GM12878 (cell line): ENCODE measurements at regions not wholly inside any gene's neighbourhood (a gene's known extent, or its start where the extent isn't known, plus 50 kb on each side); places are given as distances from the start of the nearest gene placed in this dataset.

Experiments
- ATAC-seq: fragments of 200-7000 bp; cut with Tn5 transposase; 3 replicates; pipeline ENCODE4 v1.9.1; 2020; ENCODE audit warnings: mild to moderate bottlenecking, moderate library complexity
- BruUV-seq: library from RNA; stranded (reverse); fragments of 400-500 nt; replicated peaks from 2 replicates; lab custom pipeline; 2021; lab: Mats Ljungman, UMichigan
- CTCF ChIA-PET: fragments of 300-600 bp; sonication (Branson Sonifier 250); formaldehyde crosslinking; extraction: SDS; loops from one replicate; lab custom pipeline; 2021; ENCODE audit warnings: inconsistent platforms; lab: Yijun Ruan, JAX
- POLR2A ChIA-PET: fragments of 350-600 bp; formaldehyde crosslinking; extraction: SDS; loops from one replicate; lab custom pipeline; 2021; ENCODE audit warnings: inconsistent platforms; lab: Charles Lee
- RAD21 ChIA-PET: fragments of 300-600 bp; sonication (Branson Sonifier 250); formaldehyde crosslinking; loops from one replicate; lab custom pipeline; 2023; ENCODE audit warnings: antibody characterized with exemption; ENCODE audit not compliant: unreplicated experiment; lab: Charles Lee
- SMC1A ChIA-PET: fragments of 300-600 bp; sonication (Branson Sonifier 250); formaldehyde crosslinking; loops from one replicate; lab custom pipeline; 2023; ENCODE audit not compliant: unreplicated experiment, uncharacterized antibody; lab: Charles Lee
- DNase-seq: peaks from one replicate; pipeline ENCODE4 v3.0.0-alpha.2; 2011; ENCODE audit warnings: low read depth, low spot score
- FAIRE-seq: peaks from 3 replicates; lab custom pipeline; 2011; peaks lifted over from hg19 to GRCh38; lab: Jason Lieb, UNC
- H2AFZ ChIP-seq: 2 replicates; pipeline ENCODE4 v1.6.0; 2011; ENCODE audit warnings: low read depth, low read length, control low read depth; ENCODE audit not compliant: control insufficient read depth
- H3K27ac ChIP-seq: 2 replicates; pipeline ENCODE4 v1.5.1; 2011; ENCODE audit warnings: control low read depth; ENCODE audit not compliant: control insufficient read depth, insufficient read depth
- H3K27me3 ChIP-seq, 2 experiments: replicated peaks in 1 of 2; 2 replicates each; pipeline versions ENCODE4 v1.6.0 to v1.6.1; 2011; ENCODE audit warnings: low read length in 1 of 2; ENCODE audit not compliant: control insufficient read depth in 2 of 2, insufficient read depth in 2 of 2
- H3K36me3 ChIP-seq, 2 experiments: 2 replicates each; pipeline ENCODE4 v1.5.1; 2011; ENCODE audit warnings: low read length in 1 of 2; ENCODE audit not compliant: control insufficient read depth in 2 of 2, insufficient read depth in 2 of 2
- H3K4me1 ChIP-seq: 2 replicates; pipeline ENCODE4 v1.6.1; 2011; ENCODE audit warnings: mild to moderate bottlenecking, low read length, moderate library complexity, mixed read lengths; ENCODE audit not compliant: control insufficient read depth, insufficient read depth
- H3K4me2 ChIP-seq: 2 replicates; pipeline ENCODE4 v1.6.0; 2011; ENCODE audit warnings: control low read depth; ENCODE audit not compliant: control insufficient read depth, insufficient read depth
- H3K4me3 ChIP-seq: fragments of 200-600 bp; sonication (generic); 2 replicates; pipeline ENCODE4 v1.5.1; 2016
- H3K79me2 ChIP-seq: 2 replicates; pipeline ENCODE4 v1.6.0; 2011; ENCODE audit warnings: low read length; ENCODE audit not compliant: control insufficient read depth, insufficient read depth
- H3K9ac ChIP-seq: 2 replicates; pipeline ENCODE4 v1.8.0; 2011; ENCODE audit warnings: low read length, control low read depth, mixed read lengths; ENCODE audit not compliant: control insufficient read depth, insufficient read depth
- H3K9me3 ChIP-seq: replicated peaks from 3 replicates; pipeline ENCODE4 v1.5.1; 2011; ENCODE audit warnings: mild to moderate bottlenecking, low read length; ENCODE audit not compliant: control insufficient read depth, insufficient read depth
- H4K20me1 ChIP-seq: 2 replicates; pipeline ENCODE4 v1.6.0; 2011; ENCODE audit not compliant: control insufficient read depth, insufficient read depth
- FOS ChIP-seq: IDR thresholded peaks from 3 replicates; pipeline ENCODE4 v1.6.1; 2011; ENCODE audit warnings: borderline replicate concordance; ENCODE audit not compliant: insufficient read length; ENCODE audit errors: extremely low read depth
- NR2C1 ChIP-seq: fragments of 450-650 bp; IDR thresholded peaks from 2 replicates; pipeline ENCODE4 v1.6.1; 2017; ENCODE audit warnings: antibody characterized with exemption, mild to moderate bottlenecking, moderate library complexity
- RUNX3 ChIP-seq: IDR thresholded peaks from 2 replicates; pipeline ENCODE4 v1.6.1; 2012; ENCODE audit warnings: low read length, inconsistent platforms
- SMARCA5 ChIP-seq: fragments of 450-650 bp; IDR thresholded peaks from 2 replicates; pipeline ENCODE4 v1.6.1; 2017; ENCODE audit warnings: mild to moderate bottlenecking
- SPI1 ChIP-seq: IDR thresholded peaks from 2 replicates; pipeline ENCODE4 v1.6.1; 2011; ENCODE audit warnings: low read depth, mild to moderate bottlenecking, low read length, moderate library complexity, borderline replicate concordance; ENCODE audit not compliant: insufficient read depth
- SUZ12 ChIP-seq: fragments of 200-600 bp; sonication (generic); IDR thresholded peaks from one replicate; pipeline ENCODE4 v1.6.1; 2018; ENCODE audit warnings: antibody characterized with exemption, mild to moderate bottlenecking; ENCODE audit not compliant: unreplicated experiment
- WGBS: methylation state at CpG from one replicate; pipeline ENCODE4 v1.1.6; 2016; ENCODE audit warnings: low lambda C conversion rate; ENCODE audit not compliant: insufficient replicate concordance, insufficient coverage; ENCODE audit errors: missing lambda C conversion rate; 5-methylcytosine and 5-hydroxymethylcytosine counted together
- in situ Hi-C: fragments of 300-500 bp; cut with MboI; formaldehyde crosslinking; loops from 9 replicates; pipeline ENCODE4 v1.14.3; 2018; ENCODE audit warnings: mixed read lengths
- intact Hi-C: fragments of 100-400 bp; cut with micrococcal nuclease; formaldehyde crosslinking; loops from one replicate; pipeline ENCODE4 v1.14.2; 2022; ENCODE audit not compliant: unreplicated experiment
- TF ChIP-seq, protein P1 (sequence below): IDR thresholded peaks from 2 replicates; pipeline ENCODE4 v1.6.1; 2012; ENCODE audit warnings: low read length, inconsistent platforms
- TF ChIP-seq, protein P2 (sequence below): fragments of 450-650 bp; IDR thresholded peaks from 2 replicates; pipeline ENCODE4 v1.6.1; 2016; ENCODE audit warnings: mild to moderate bottlenecking
- TF ChIP-seq, protein P3 (sequence below): IDR thresholded peaks from 2 replicates; pipeline ENCODE4 v1.6.1; 2012; ENCODE audit warnings: low read depth, low read length, improper control_type of control experiment

GRCh38 chr9:26220367-26220766 lies 542.1 kb upstream of the TUSC1 start (continued):
- TF ChIP-seq, protein P1, sequence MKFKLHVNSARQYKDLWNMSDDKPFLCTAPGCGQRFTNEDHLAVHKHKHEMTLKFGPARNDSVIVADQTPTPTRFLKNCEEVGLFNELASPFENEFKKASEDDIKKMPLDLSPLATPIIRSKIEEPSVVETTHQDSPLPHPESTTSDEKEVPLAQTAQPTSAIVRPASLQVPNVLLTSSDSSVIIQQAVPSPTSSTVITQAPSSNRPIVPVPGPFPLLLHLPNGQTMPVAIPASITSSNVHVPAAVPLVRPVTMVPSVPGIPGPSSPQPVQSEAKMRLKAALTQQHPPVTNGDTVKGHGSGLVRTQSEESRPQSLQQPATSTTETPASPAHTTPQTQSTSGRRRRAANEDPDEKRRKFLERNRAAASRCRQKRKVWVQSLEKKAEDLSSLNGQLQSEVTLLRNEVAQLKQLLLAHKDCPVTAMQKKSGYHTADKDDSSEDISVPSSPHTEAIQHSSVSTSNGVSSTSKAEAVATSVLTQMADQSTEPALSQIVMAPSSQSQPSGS = no peak
- no peak for TF ChIP-seq SMARCA5
- TF ChIP-seq, all 136 proteins: peak for 0

- CTCF ChIA-PET = no interaction called here
- FAIRE-seq = no peak
- no peaks in the 10 kb centered on the region for H3K79me2 ChIP-seq
- no peaks in the 10 kb centered on the region for H3K36me3 ChIP-seq
- in situ Hi-C loops = no loop called here
- intact Hi-C loops = no loop called here
- 62% methylated on average over 9 of the region's 9 CpGs for WGBS
- no peak for DNase-seq
- no peak overlapping the region for H3K27ac ChIP-seq
- TF ChIP-seq, protein P2, sequence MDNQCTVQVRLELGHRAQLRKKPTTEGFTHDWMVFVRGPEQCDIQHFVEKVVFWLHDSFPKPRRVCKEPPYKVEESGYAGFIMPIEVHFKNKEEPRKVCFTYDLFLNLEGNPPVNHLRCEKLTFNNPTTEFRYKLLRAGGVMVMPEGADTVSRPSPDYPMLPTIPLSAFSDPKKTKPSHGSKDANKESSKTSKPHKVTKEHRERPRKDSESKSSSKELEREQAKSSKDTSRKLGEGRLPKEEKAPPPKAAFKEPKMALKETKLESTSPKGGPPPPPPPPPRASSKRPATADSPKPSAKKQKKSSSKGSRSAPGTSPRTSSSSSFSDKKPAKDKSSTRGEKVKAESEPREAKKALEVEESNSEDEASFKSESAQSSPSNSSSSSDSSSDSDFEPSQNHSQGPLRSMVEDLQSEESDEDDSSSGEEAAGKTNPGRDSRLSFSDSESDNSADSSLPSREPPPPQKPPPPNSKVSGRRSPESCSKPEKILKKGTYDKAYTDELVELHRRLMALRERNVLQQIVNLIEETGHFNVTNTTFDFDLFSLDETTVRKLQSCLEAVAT = no peak
- TF ChIP-seq, protein P3, sequence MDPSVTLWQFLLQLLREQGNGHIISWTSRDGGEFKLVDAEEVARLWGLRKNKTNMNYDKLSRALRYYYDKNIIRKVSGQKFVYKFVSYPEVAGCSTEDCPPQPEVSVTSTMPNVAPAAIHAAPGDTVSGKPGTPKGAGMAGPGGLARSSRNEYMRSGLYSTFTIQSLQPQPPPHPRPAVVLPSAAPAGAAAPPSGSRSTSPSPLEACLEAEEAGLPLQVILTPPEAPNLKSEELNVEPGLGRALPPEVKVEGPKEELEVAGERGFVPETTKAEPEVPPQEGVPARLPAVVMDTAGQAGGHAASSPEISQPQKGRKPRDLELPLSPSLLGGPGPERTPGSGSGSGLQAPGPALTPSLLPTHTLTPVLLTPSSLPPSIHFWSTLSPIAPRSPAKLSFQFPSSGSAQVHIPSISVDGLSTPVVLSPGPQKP = no peak
- no peak for TF ChIP-seq NR2C1
- TF ChIP-seq SPI1 = no peak
- TF ChIP-seq SUZ12 = no peak
- TF ChIP-seq RUNX3 = no peak
- no peak for TF ChIP-seq FOS
- BruUV-seq = no TSS peak
- no peaks in the 10 kb centered on the region for H3K4me1 ChIP-seq
- SMC1A ChIA-PET = no interaction called here
- no peaks in the 10 kb centered on the region for H4K20me1 ChIP-seq
- POLR2A ChIA-PET = no interaction called here
- no peak overlapping the region for H3K9ac ChIP-seq
- H3K9me3 ChIP-seq = no peaks in the 10 kb centered on the region
- RAD21 ChIA-PET = no interaction called here
- no peak overlapping the region for H3K4me2 ChIP-seq
- H3K4me3 ChIP-seq = no peak overlapping the region
- H3K27me3 ChIP-seq = no peaks in the 10 kb centered on the region
- no peak overlapping the region for H2AFZ ChIP-seq
- no peak for ATAC-seq
These were observed 541.7 kb upstream of the TUSC1 start for GRCh38 chr9:26219961-26220360.
